Thyroid gland (tissue), 4 donors: ENCODE measurements at regions not wholly inside any gene's neighbourhood (a gene's known extent, or its start where the extent isn't known, plus 50 kb on each side); places are given as distances from the start of the nearest gene placed in this dataset.

Experiments used
- DNase-seq, 2 donors: peaks; one replicate each; pipeline ENCODE4 v3.0.0-alpha.2; 2019
- H3K27ac ChIP-seq, 3 donors: fragments of 200-600 bp; sonication (generic); 1 replicate in 2 of 3; 2 replicates in 1 of 3; pipeline ENCODE4 v1.5.1; 2016 to 2019; ENCODE audit warnings: mild to moderate bottlenecking in 1 of 3, moderate library complexity in 1 of 3
- H3K27me3 ChIP-seq: fragments of 200-600 bp; sonication (generic); one replicate; pipeline ENCODE4 v1.5.1; 2019
- H3K36me3 ChIP-seq, 2 donors: fragments of 200-600 bp; sonication (generic); one replicate each; pipeline ENCODE4 v1.5.1; 2016 to 2019
- H3K4me1 ChIP-seq, 2 donors: fragments of 200-600 bp; sonication (generic); one replicate each; pipeline ENCODE4 v1.5.1; 2017 to 2019
- H3K4me3 ChIP-seq, 3 donors: fragments of 200-600 bp; sonication (generic); replicated peaks in 1 of 3; 1 replicate in 2 of 3; 2 replicates in 1 of 3; pipeline ENCODE4 v1.5.1; 2016; ENCODE audit warnings: mild to moderate bottlenecking in 1 of 3
- H3K9me3 ChIP-seq: fragments of 200-600 bp; sonication (generic); one replicate; pipeline ENCODE4 v1.5.1; 2017
- CTCF ChIP-seq, 6 experiments: fragments of 200-600 bp in 3 of 6; fragments of 450-650 bp in 3 of 6; sonication (generic) in 3 of 6; IDR thresholded peaks; one replicate each; pipeline ENCODE4 v1.5.1; 2016 to 2019; ENCODE audit warnings: antibody characterized with exemption in 6 of 6, mild to moderate bottlenecking in 2 of 6, inconsistent platforms in 1 of 6, moderate library complexity in 1 of 6
- POLR2A ChIP-seq, 2 donors: fragments of 450-650 bp; IDR thresholded peaks; one replicate each; pipeline ENCODE4 v1.6.1; 2017; ENCODE audit warnings: antibody characterized with exemption in 2 of 2, mild to moderate bottlenecking in 2 of 2, moderate library complexity in 1 of 2
- WGBS, 2 donors: methylation state at CpG; one replicate each; pipeline ENCODE4 v1.1.5; 2017; 5-methylcytosine and 5-hydroxymethylcytosine counted together
- intact Hi-C: fragments of 100-400 bp; cut with DNase I; formaldehyde crosslinking; loops from one replicate; pipeline ENCODE4 v1.15.1; 2023

GRCh38 chr9:19732441-19732951, 56.3 kb downstream of the SLC24A2 start:
- no peak for DNase-seq
- TF ChIP-seq CTCF (IDR thresholded peaks at IDR 0.05) = no peak
- no peak for TF ChIP-seq POLR2A (IDR thresholded peaks at IDR 0.05)
- Histone ChIP-seq H3K4me1 (no peaks in the 10 kb centered on the region), H3K36me3 (no peaks in the 10 kb centered on the region), H3K4me3 (no peak overlapping the region), H3K9me3 (no peaks in the 10 kb centered on the region), H3K27ac (no peak overlapping the region), H3K27me3 (no peaks in the 10 kb centered on the region)
- intact Hi-C loops = no loop called here
- WGBS, 2 donors = 72 to 76% methylated on average over 5 of the region's 5 CpGs

- no peaks in the 10 kb centered on the region for H3K4me1 ChIP-seq
- TF ChIP-seq POLR2A (IDR thresholded peaks at IDR 0.05) (no peak), CTCF (IDR thresholded peaks at IDR 0.05) (no peak)
- no peak for DNase-seq
- no peaks in the 10 kb centered on the region for H3K27me3 ChIP-seq
- H3K9me3 ChIP-seq = no peaks in the 10 kb centered on the region
- H3K4me3 ChIP-seq = no peak overlapping the region
- 67 to 82% methylated on average over 5 of the region's 5 CpGs for WGBS, 2 donors
- H3K27ac ChIP-seq = no peak overlapping the region
- intact Hi-C loops = no loop called here
- H3K36me3 ChIP-seq = no peaks in the 10 kb centered on the region
Observed at GRCh38 chr9:19728101-19728500, 60.7 kb downstream of the SLC24A2 start.

GRCh38 chr9:19725970-19726369, 62.9 kb downstream of the SLC24A2 start:
- intact Hi-C loops = no loop called here
- Histone ChIP-seq H3K27me3 (no peaks in the 10 kb centered on the region), H3K36me3 (no peaks in the 10 kb centered on the region), H3K4me3 (no peak overlapping the region), H3K4me1 (no peaks in the 10 kb centered on the region), H3K9me3 (no peaks in the 10 kb centered on the region), H3K27ac (no peak overlapping the region)
- 91 to 93% methylated on average over 5 of the region's 5 CpGs for WGBS, 2 donors
- DNase-seq = no peak
- TF ChIP-seq CTCF (IDR thresholded peaks at IDR 0.05) (no peak), POLR2A (IDR thresholded peaks at IDR 0.05) (no peak)

- 9 to 12% methylated on average over 3 of the region's 3 CpGs for WGBS, 2 donors
- intact Hi-C loops = no loop called here
- no peaks in the 10 kb centered on the region for H3K4me1 ChIP-seq
- no peak for TF ChIP-seq POLR2A (IDR thresholded peaks at IDR 0.05)
- no peak for TF ChIP-seq CTCF (IDR thresholded peaks at IDR 0.05)
- H3K27ac ChIP-seq = no peak overlapping the region
- no peak overlapping the region for H3K4me3 ChIP-seq
- no peaks in the 10 kb centered on the region for H3K36me3 ChIP-seq
- no peak for DNase-seq
- H3K9me3 ChIP-seq = no peaks in the 10 kb centered on the region
- H3K27me3 ChIP-seq = no peaks in the 10 kb centered on the region
Observed at GRCh38 chr9:19720377-19720776, 68.5 kb downstream of the SLC24A2 start.

GRCh38 chr9:19703702-19704101, 85.1 kb downstream of the SLC24A2 start:
- Histone ChIP-seq H3K4me3 (no peak overlapping the region), H3K27ac (no peak overlapping the region), H3K27me3 (no peaks in the 10 kb centered on the region), H3K36me3 (no peaks in the 10 kb centered on the region), H3K9me3 (no peaks in the 10 kb centered on the region), H3K4me1 (no peaks in the 10 kb centered on the region)
- intact Hi-C loops = no loop called here
- DNase-seq = no peak
- TF ChIP-seq CTCF (IDR thresholded peaks at IDR 0.05) (no peak), POLR2A (IDR thresholded peaks at IDR 0.05) (no peak)
